ENCODE measurements at regions not wholly inside any gene's neighbourhood (a gene's known extent, or its start where the extent isn't known, plus 50 kb on each side); places are given as distances from the start of the nearest gene placed in this dataset.

GRCh38 chr20:11216451-11217314 lies 542.9 kb upstream of the JAG1 start:
- Histone ChIP-seq H3K4me3 (ENCODE audit: severe bottlenecking) (no peak overlapping the region), H3K4me1 (ENCODE audit: insufficient read depth, poor library complexity, severe bottlenecking) (no peaks in the 10 kb centered on the region), H3K36me3 (ENCODE audit: low read depth) (no peaks in the 10 kb centered on the region), H3K27ac (ENCODE audit: poor library complexity, severe bottlenecking) (no peak overlapping the region), H3K9me3 (ENCODE audit: severe bottlenecking) (no peaks in the 10 kb centered on the region), H3K27me3 (ENCODE audit: insufficient read depth, poor library complexity, severe bottlenecking) (no peaks in the 10 kb centered on the region)
- ATAC-seq (ENCODE audit: low read depth) (no peak), DNase-seq (ENCODE audit: low spot score) (no peak)
- TF ChIP-seq, protein P1, sequence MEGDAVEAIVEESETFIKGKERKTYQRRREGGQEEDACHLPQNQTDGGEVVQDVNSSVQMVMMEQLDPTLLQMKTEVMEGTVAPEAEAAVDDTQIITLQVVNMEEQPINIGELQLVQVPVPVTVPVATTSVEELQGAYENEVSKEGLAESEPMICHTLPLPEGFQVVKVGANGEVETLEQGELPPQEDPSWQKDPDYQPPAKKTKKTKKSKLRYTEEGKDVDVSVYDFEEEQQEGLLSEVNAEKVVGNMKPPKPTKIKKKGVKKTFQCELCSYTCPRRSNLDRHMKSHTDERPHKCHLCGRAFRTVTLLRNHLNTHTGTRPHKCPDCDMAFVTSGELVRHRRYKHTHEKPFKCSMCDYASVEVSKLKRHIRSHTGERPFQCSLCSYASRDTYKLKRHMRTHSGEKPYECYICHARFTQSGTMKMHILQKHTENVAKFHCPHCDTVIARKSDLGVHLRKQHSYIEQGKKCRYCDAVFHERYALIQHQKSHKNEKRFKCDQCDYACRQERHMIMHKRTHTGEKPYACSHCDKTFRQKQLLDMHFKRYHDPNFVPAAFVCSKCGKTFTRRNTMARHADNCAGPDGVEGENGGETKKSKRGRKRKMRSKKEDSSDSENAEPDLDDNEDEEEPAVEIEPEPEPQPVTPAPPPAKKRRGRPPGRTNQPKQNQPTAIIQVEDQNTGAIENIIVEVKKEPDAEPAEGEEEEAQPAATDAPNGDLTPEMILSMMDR (IDR thresholded peaks at IDR 0.05; ENCODE audit: poor library complexity, severe bottlenecking) = no peak

- no peak for DNase-seq (ENCODE audit: low spot score)
- no peak overlapping the region for H3K27ac ChIP-seq (ENCODE audit: poor library complexity, severe bottlenecking)
These were observed 543.8 kb upstream of the JAG1 start for GRCh38 chr20:11217326-11218172.

GRCh38 chr20:11218173-11218680 lies 544.4 kb upstream of the JAG1 start:
- ATAC-seq (ENCODE audit: low read depth) (no peak), DNase-seq (ENCODE audit: low spot score) (no peak)
- H3K36me3 ChIP-seq (ENCODE audit: low read depth) = no peaks in the 10 kb centered on the region
- H3K27me3 ChIP-seq (ENCODE audit: insufficient read depth, poor library complexity, severe bottlenecking) = no peaks in the 10 kb centered on the region
- no peak overlapping the region for H3K4me3 ChIP-seq (ENCODE audit: severe bottlenecking)
- H3K27ac ChIP-seq (ENCODE audit: poor library complexity, severe bottlenecking) = no peak overlapping the region
- H3K9me3 ChIP-seq (ENCODE audit: severe bottlenecking) = no peaks in the 10 kb centered on the region
- no peaks in the 10 kb centered on the region for H3K4me1 ChIP-seq (ENCODE audit: insufficient read depth, poor library complexity, severe bottlenecking)
- TF ChIP-seq, protein P1 (IDR thresholded peaks at IDR 0.05; ENCODE audit: poor library complexity, severe bottlenecking) = no peak

More at GRCh38 chr20:11217326-11218172, 543.8 kb upstream of the JAG1 start:
- no peak overlapping the region for H3K4me3 ChIP-seq (ENCODE audit: severe bottlenecking)
- H3K4me1 ChIP-seq (ENCODE audit: insufficient read depth, poor library complexity, severe bottlenecking) = no peaks in the 10 kb centered on the region
- ATAC-seq (ENCODE audit: low read depth) = no peak
- TF ChIP-seq, protein P1 (IDR thresholded peaks at IDR 0.05; ENCODE audit: poor library complexity, severe bottlenecking) = no peak
- H3K36me3 ChIP-seq (ENCODE audit: low read depth) = no peaks in the 10 kb centered on the region
- H3K27me3 ChIP-seq (ENCODE audit: insufficient read depth, poor library complexity, severe bottlenecking) = no peaks in the 10 kb centered on the region
- no peaks in the 10 kb centered on the region for H3K9me3 ChIP-seq (ENCODE audit: severe bottlenecking)

GRCh38 chr20:11219192-11219591 lies 545.4 kb upstream of the JAG1 start:
- Histone ChIP-seq H3K27me3 (ENCODE audit: insufficient read depth, poor library complexity, severe bottlenecking) (no peaks in the 10 kb centered on the region), H3K4me3 (ENCODE audit: severe bottlenecking) (no peak overlapping the region), H3K9me3 (ENCODE audit: severe bottlenecking) (no peaks in the 10 kb centered on the region), H3K36me3 (ENCODE audit: low read depth) (no peaks in the 10 kb centered on the region), H3K4me1 (ENCODE audit: insufficient read depth, poor library complexity, severe bottlenecking) (no peaks in the 10 kb centered on the region), H3K27ac (ENCODE audit: poor library complexity, severe bottlenecking) (no peak overlapping the region)
- ATAC-seq (ENCODE audit: low read depth) = no peak
- TF ChIP-seq, protein P1 (IDR thresholded peaks at IDR 0.05; ENCODE audit: poor library complexity, severe bottlenecking) = no peak
- DNase-seq (ENCODE audit: low spot score) = no peak

All from RWPE2 (cell line).